ENCODE measurements at regions not wholly inside any gene's neighbourhood (a gene's known extent, or its start where the extent isn't known, plus 50 kb on each side); places are given as distances from the start of the nearest gene placed in this dataset.
A peak's percentile ranks its signal among the peaks of the same experiment; 100 is the strongest.
"Not testable (repeated sequence)": the region's sequence is repeated elsewhere in the genome, so short reads cannot be mapped to it uniquely, and the experiment has no call there.

- DNase-seq (no peak), ATAC-seq (no peak)
- Mint-ChIP-seq H3K27ac (no peak overlapping the region), H3K4me3 (no peak overlapping the region), H3K4me1 (peaks cover 12% of the 10 kb centered on the region), H3K9me3 (no peaks in the 10 kb centered on the region), H3K27me3 (no peaks in the 10 kb centered on the region)
These were observed 116.4 kb downstream of the OXSM start for GRCh38 chr3:25906132-25906906.

GRCh38 chr3:25907081-25907480, 117.2 kb downstream of the OXSM start:
- ATAC-seq, result no peak
- Mint-ChIP-seq H3K4me1 (peaks cover 13% of the 10 kb centered on the region), H3K27me3 (no peaks in the 10 kb centered on the region), H3K4me3 (no peak overlapping the region), H3K27ac (no peak overlapping the region), H3K9me3 (no peaks in the 10 kb centered on the region)
- DNase-seq, result no peak

- Mint-ChIP-seq H3K27ac (no peak overlapping the region), H3K9me3 (no peaks in the 10 kb centered on the region), H3K4me3 (no peak overlapping the region), H3K27me3 (no peaks in the 10 kb centered on the region), H3K4me1 (peaks cover 6% of the 10 kb centered on the region)
- DNase-seq (no peak), ATAC-seq (no peak)
These were observed 120.2 kb downstream of the OXSM start for GRCh38 chr3:25910105-25910504.

GRCh38 chr3:25910997-25911396, 121.1 kb downstream of the OXSM start:
- Mint-ChIP-seq H3K9me3 (no peaks in the 10 kb centered on the region), H3K4me3 (no peak overlapping the region), H3K27ac (no peak overlapping the region), H3K27me3 (no peaks in the 10 kb centered on the region), H3K4me1 (peaks cover 6% of the 10 kb centered on the region)
- DNase-seq (peak; percentile 9 to 24), ATAC-seq (peak; percentile 49)

- Mint-ChIP-seq H3K9me3 (no peaks in the 10 kb centered on the region), H3K27me3 (peaks cover 1% of the 10 kb centered on the region), H3K4me1 (peaks cover 6% of the 10 kb centered on the region), H3K4me3 (no peak overlapping the region), H3K27ac (no peak overlapping the region)
- ATAC-seq (no peak), DNase-seq (no peak)
These were observed 121.8 kb downstream of the OXSM start for GRCh38 chr3:25911525-25912295.

GRCh38 chr3:25913179-25913578, 123.3 kb downstream of the OXSM start:
- no peak overlapping the region for H3K4me3 Mint-ChIP-seq
- no peak overlapping the region for H3K27ac Mint-ChIP-seq
- H3K27me3 Mint-ChIP-seq, result peaks cover 9% of the 10 kb centered on the region
- no peaks in the 10 kb centered on the region for H3K9me3 Mint-ChIP-seq
- no peak for ATAC-seq
- DNase-seq, result no peak
- H3K4me1 Mint-ChIP-seq, result peaks cover 6% of the 10 kb centered on the region

- ATAC-seq, result no peak
- no peak overlapping the region for H3K27ac Mint-ChIP-seq
- H3K4me1 Mint-ChIP-seq, result peaks cover 6% of the 10 kb centered on the region
- DNase-seq, result no peak
- H3K9me3 Mint-ChIP-seq, result no peaks in the 10 kb centered on the region
- no peak overlapping the region for H3K4me3 Mint-ChIP-seq
- peaks cover 32% of the 10 kb centered on the region for H3K27me3 Mint-ChIP-seq
These were observed 125.8 kb downstream of the OXSM start for GRCh38 chr3:25915673-25916072.

- Mint-ChIP-seq H3K27ac (no peak overlapping the region), H3K27me3 (peaks cover 39% of the 10 kb centered on the region), H3K9me3 (no peaks in the 10 kb centered on the region), H3K4me3 (no peak overlapping the region), H3K4me1 (peaks cover 6% of the 10 kb centered on the region)
- DNase-seq, result no peak
- ATAC-seq, result no peak
These were observed 126.4 kb downstream of the OXSM start for GRCh38 chr3:25916321-25916720.

- H3K27me3 Mint-ChIP-seq, result peaks cover 12% of the 10 kb centered on the region
- H3K9me3 Mint-ChIP-seq, result peaks cover 13 to 36% of the 10 kb centered on the region in 2 donors
- not testable (repeated sequence) for H3K4me1 Mint-ChIP-seq, H3K27ac Mint-ChIP-seq, ATAC-seq, DNase-seq, H3K4me3 Mint-ChIP-seq
These were observed 142.1 kb downstream of the OXSM start for GRCh38 chr3:25931967-25932366.

- H3K27ac Mint-ChIP-seq, result peak overlapping the region in 1 of 2 donors; percentile 29
- DNase-seq, result no peak
- no peak for ATAC-seq
- H3K4me3 Mint-ChIP-seq, result no peak overlapping the region
- no peaks in the 10 kb centered on the region for H3K4me1 Mint-ChIP-seq
- H3K27me3 Mint-ChIP-seq, result peaks cover 12% of the 10 kb centered on the region
- peaks cover 7 to 11% of the 10 kb centered on the region in 2 donors for H3K9me3 Mint-ChIP-seq
These were observed 148.9 kb downstream of the OXSM start for GRCh38 chr3:25938566-25939325.

- DNase-seq (no peak), ATAC-seq (no peak)
- Mint-ChIP-seq H3K9me3 (no peaks in the 10 kb centered on the region), H3K27ac (no peak overlapping the region), H3K4me1 (no peaks in the 10 kb centered on the region), H3K4me3 (no peak overlapping the region), H3K27me3 (peaks cover 12% of the 10 kb centered on the region)
These were observed 151.0 kb downstream of the OXSM start for GRCh38 chr3:25940935-25941334.

GRCh38 chr3:25944329-25944728, 154.4 kb downstream of the OXSM start:
- no peak overlapping the region for H3K4me3 Mint-ChIP-seq
- no peak overlapping the region for H3K27ac Mint-ChIP-seq
- H3K27me3 Mint-ChIP-seq, result peaks cover 12% of the 10 kb centered on the region
- no peak for DNase-seq
- no peaks in the 10 kb centered on the region for H3K4me1 Mint-ChIP-seq
- no peaks in the 10 kb centered on the region for H3K9me3 Mint-ChIP-seq
- ATAC-seq, result no peak

- H3K4me3 Mint-ChIP-seq, result no peak overlapping the region
- H3K27me3 Mint-ChIP-seq, result peaks cover 12% of the 10 kb centered on the region
- H3K27ac Mint-ChIP-seq, result no peak overlapping the region
- ATAC-seq (no peak), DNase-seq (no peak)
- no peaks in the 10 kb centered on the region for H3K9me3 Mint-ChIP-seq
- H3K4me1 Mint-ChIP-seq, result no peaks in the 10 kb centered on the region
These were observed 155.5 kb downstream of the OXSM start for GRCh38 chr3:25945366-25945765.

- H3K9me3 Mint-ChIP-seq, result no peaks in the 10 kb centered on the region
These were observed 155.9 kb downstream of the OXSM start for GRCh38 chr3:25945836-25946235.

GRCh38 chr3:25952133-25952532, 162.2 kb downstream of the OXSM start:
- H3K27ac Mint-ChIP-seq, result no peak overlapping the region
- H3K9me3 Mint-ChIP-seq, result no peaks in the 10 kb centered on the region
- no peak overlapping the region for H3K4me3 Mint-ChIP-seq
- ATAC-seq, result no peak
- DNase-seq, result no peak
- H3K27me3 Mint-ChIP-seq, result peaks cover 11% of the 10 kb centered on the region
- H3K4me1 Mint-ChIP-seq, result no peaks in the 10 kb centered on the region

More at GRCh38 chr3:25945836-25946235, 155.9 kb downstream of the OXSM start:
- H3K27ac Mint-ChIP-seq, result no peak overlapping the region
- H3K27me3 Mint-ChIP-seq, result peaks cover 12% of the 10 kb centered on the region
- no peak for ATAC-seq
- DNase-seq, result no peak
- H3K4me3 Mint-ChIP-seq, result no peak overlapping the region
- no peaks in the 10 kb centered on the region for H3K4me1 Mint-ChIP-seq

- Mint-ChIP-seq H3K4me3 (no peak overlapping the region), H3K9me3 (no peaks in the 10 kb centered on the region), H3K4me1 (no peaks in the 10 kb centered on the region), H3K27me3 (peaks cover 11% of the 10 kb centered on the region), H3K27ac (no peak overlapping the region)
- ATAC-seq (no peak), DNase-seq (no peak)
These were observed 167.1 kb downstream of the OXSM start for GRCh38 chr3:25957026-25957425.

Data from stimulated activated naive CD8-positive, alpha-beta T cell treated with anti-CD3 and anti-CD28 coated beads, Interleukin-15, amount 100 ng/mL, for 72 hours (primary cell).